Dendritic cell treated with granulocyte-macrophage colony-stimulating factor and Interleukin-4, amounts not matched to agents 40 ng/mL and 50 ng/mL, for 4 days (primary cell): ENCODE measurements at regions not wholly inside any gene's neighbourhood (a gene's known extent, or its start where the extent isn't known, plus 50 kb on each side); places are given as distances from the start of the nearest gene placed in this dataset.

Source experiments
- H3K27ac Mint-ChIP-seq: one replicate; pipeline ENCODE4 v1.8.0; 2022; ENCODE audit warnings: mild to moderate bottlenecking, mixed read lengths
- H3K27me3 Mint-ChIP-seq: one replicate; pipeline ENCODE4 v1.8.0; 2022; ENCODE audit warnings: mild to moderate bottlenecking, mixed read lengths
- H3K36me3 Mint-ChIP-seq: one replicate; pipeline ENCODE4 v1.8.0; 2022; ENCODE audit warnings: low read depth, mixed read lengths
- H3K4me1 Mint-ChIP-seq: one replicate; pipeline ENCODE4 v1.8.0; 2022; ENCODE audit warnings: low read depth, mixed read lengths
- H3K4me3 Mint-ChIP-seq: one replicate; pipeline ENCODE4 v1.8.0; 2022; ENCODE audit warnings: mild to moderate bottlenecking, moderate library complexity, mixed read lengths
- H3K9me3 Mint-ChIP-seq: one replicate; pipeline ENCODE4 v1.8.0; 2022; ENCODE audit warnings: mixed read lengths
- intact Hi-C: fragments of 100-400 bp; cut with micrococcal nuclease; formaldehyde crosslinking; loops from one replicate; pipeline ENCODE4 v1.15.0; 2022

DNA sequence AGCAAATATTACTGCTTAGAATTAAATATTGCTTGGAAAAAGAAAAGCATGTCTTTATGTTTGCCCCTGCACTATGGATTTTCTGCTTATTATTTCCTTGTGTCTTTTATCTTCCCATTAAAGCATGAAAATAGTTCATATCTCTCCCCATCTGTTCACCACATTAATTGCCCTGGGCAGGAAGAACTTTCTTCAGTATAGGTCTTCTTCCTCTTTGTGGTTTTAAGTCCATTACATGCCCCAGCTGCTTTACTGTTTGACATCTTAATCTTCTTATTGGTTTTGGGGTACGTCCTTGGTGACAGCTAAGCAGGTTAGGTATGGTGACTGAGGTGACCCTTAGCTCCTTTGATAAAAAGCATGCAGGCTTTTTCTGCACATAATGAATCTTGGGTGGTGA is 157.3 kb downstream of the AASDH start:
- H3K27me3 Mint-ChIP-seq, result no peaks in the 10 kb centered on the region
- intact Hi-C loops, result no loop called here
- H3K27ac Mint-ChIP-seq, result no peak overlapping the region
- H3K36me3 Mint-ChIP-seq, result no peaks in the 10 kb centered on the region
- H3K4me1 Mint-ChIP-seq, result no peaks in the 10 kb centered on the region
- no peak overlapping the region for H3K4me3 Mint-ChIP-seq
- peaks cover 16% of the 10 kb centered on the region for H3K9me3 Mint-ChIP-seq

DNA sequence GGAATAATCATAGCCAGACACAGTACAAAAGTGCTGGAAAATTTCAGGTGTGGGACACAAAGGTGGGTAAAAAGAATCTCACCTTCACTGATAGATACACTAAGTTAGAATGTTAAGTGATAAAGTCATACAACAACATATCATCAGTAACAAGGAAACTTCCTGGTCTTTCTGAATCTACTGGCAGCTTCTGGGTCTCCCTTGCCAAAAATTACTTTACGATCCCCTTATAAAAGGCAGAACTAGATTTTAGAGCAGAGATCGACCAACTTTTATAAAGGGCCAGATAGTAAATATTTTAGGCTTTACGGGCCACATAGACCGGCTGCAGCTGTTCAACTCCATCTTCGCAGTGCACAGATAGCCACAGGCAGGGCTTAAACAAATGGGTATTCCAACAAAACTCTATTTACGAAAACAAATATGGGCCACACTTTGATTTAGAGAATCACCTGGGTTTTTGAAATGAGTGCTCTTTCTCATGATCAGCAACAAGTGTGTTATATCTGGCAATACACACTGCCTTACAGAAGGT is 159.9 kb downstream of the AASDH start:
- no peaks in the 10 kb centered on the region for H3K27me3 Mint-ChIP-seq
- H3K4me3 Mint-ChIP-seq, result no peak overlapping the region
- intact Hi-C loops, result no loop called here
- no peaks in the 10 kb centered on the region for H3K4me1 Mint-ChIP-seq
- H3K36me3 Mint-ChIP-seq, result no peaks in the 10 kb centered on the region
- peaks cover 17% of the 10 kb centered on the region for H3K9me3 Mint-ChIP-seq
- no peak overlapping the region for H3K27ac Mint-ChIP-seq

DNA sequence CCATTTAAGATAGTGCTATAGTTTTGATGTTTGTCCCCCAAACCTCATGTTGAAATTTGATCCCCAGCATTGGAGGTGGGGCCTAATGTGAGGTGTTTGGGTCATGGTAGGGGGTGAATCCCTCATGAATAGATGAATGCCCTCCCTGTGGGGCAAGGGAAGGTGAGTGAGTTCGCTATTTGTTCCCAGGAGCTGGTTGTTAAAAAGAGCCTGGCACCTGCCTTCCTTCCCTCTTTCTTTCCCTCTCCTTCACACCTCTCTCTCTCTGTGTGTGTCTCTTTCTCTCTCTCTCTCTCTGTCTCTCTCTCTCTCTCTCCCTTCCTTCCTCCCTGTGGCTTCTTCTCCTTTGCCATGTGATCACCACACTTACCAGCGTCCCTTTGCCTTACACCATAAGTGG is 160.7 kb downstream of the AASDH start:
- Mint-ChIP-seq H3K27ac (no peak overlapping the region), H3K36me3 (no peaks in the 10 kb centered on the region), H3K9me3 (peaks cover 10% of the 10 kb centered on the region), H3K4me3 (no peak overlapping the region), H3K27me3 (no peaks in the 10 kb centered on the region), H3K4me1 (no peaks in the 10 kb centered on the region)
- intact Hi-C loops, result no loop called here

DNA sequence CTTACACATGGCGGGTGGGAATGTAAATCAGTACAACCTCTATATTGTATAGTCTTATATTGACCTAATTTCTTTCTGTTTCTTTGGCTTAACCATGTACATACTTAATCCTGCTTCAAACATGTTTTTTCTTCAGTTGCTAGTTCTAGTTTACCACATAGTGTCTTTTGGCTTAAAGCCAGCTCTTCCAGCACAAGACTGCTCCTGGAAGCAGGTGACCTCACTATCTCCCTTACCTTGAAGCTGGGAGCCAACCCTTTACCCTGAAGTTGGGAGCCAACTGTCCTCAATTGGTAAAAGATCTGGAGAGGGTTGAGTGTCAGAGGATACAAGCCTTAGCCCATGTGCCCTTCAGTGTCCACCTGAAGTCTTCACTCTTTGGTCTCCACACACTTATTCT is 162.7 kb downstream of the AASDH start:
- Mint-ChIP-seq H3K36me3 (no peaks in the 10 kb centered on the region), H3K4me3 (no peak overlapping the region), H3K4me1 (no peaks in the 10 kb centered on the region), H3K27ac (no peak overlapping the region), H3K27me3 (no peaks in the 10 kb centered on the region), H3K9me3 (peaks cover 10% of the 10 kb centered on the region)
- intact Hi-C loops, result no loop called here

DNA sequence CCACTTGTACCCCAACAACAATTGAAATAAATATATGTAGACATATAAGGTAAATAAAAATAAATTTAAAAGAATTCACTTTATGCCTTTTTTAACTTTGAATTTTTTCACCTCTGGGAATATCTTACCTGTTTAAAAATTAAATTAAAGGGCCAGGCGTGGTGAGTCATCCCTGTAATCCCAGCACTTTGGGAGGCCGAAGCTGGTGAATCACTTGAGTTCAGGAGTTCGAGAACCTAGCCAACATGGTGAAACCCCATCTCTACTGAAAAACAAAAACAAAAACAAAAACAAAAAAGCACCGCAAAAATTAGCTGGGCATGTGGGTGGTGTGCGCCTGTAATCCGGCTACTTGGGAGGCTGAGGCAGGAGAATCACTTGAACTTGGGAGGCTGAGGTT is 164.8 kb downstream of the AASDH start:
- Mint-ChIP-seq H3K4me3 (no peak overlapping the region), H3K27ac (no peak overlapping the region), H3K36me3 (no peaks in the 10 kb centered on the region), H3K4me1 (no peaks in the 10 kb centered on the region), H3K9me3 (peaks cover 10% of the 10 kb centered on the region), H3K27me3 (no peaks in the 10 kb centered on the region)
- intact Hi-C loops, result no loop called here

DNA sequence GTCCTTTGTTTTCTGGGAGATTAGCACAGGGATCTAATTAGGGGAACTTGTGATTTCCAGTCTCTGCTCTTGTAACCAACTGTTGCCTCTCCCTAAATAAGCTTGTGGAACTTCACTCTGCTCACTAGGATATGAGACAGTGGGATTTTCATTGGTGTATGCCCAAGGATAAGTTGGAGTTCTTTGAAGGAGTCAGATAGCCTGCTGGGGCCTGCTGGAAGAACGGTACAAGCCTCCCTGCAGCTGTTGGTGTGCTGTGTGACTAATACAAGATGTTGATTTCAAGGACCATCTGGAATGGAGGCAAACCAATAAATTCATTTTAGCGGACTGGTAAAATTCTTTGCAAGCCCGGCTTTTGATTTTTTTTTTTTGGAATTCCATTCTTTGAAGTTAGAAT is 167.0 kb downstream of the AASDH start:
- intact Hi-C loops, result no loop called here
- Mint-ChIP-seq H3K27me3 (no peaks in the 10 kb centered on the region), H3K27ac (no peak overlapping the region), H3K9me3 (peaks cover 4% of the 10 kb centered on the region), H3K36me3 (no peaks in the 10 kb centered on the region), H3K4me3 (no peak overlapping the region), H3K4me1 (no peaks in the 10 kb centered on the region)

DNA sequence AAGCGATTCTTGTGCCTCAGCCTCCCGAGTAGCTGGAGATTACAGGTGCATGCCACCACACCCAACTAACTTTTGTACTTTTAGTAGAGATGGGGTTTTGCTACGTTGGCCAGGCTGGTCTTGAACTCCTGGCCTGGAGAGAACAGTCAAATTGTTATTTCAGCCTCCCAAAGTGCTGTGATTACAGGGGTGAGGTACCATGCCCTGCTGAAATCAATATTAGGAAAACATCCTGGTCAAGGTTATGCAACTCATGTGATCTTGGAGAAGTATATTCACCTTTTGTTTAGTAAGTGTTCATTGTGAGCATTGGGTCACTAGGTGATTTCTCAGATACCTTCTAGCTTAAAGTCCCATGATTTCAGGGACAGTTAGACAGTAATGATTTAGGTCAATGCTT is 167.8 kb downstream of the AASDH start:
- intact Hi-C loops, result no loop called here
- Mint-ChIP-seq H3K27me3 (no peaks in the 10 kb centered on the region), H3K27ac (no peak overlapping the region), H3K4me3 (no peak overlapping the region), H3K4me1 (no peaks in the 10 kb centered on the region), H3K9me3 (no peaks in the 10 kb centered on the region), H3K36me3 (no peaks in the 10 kb centered on the region)

DNA sequence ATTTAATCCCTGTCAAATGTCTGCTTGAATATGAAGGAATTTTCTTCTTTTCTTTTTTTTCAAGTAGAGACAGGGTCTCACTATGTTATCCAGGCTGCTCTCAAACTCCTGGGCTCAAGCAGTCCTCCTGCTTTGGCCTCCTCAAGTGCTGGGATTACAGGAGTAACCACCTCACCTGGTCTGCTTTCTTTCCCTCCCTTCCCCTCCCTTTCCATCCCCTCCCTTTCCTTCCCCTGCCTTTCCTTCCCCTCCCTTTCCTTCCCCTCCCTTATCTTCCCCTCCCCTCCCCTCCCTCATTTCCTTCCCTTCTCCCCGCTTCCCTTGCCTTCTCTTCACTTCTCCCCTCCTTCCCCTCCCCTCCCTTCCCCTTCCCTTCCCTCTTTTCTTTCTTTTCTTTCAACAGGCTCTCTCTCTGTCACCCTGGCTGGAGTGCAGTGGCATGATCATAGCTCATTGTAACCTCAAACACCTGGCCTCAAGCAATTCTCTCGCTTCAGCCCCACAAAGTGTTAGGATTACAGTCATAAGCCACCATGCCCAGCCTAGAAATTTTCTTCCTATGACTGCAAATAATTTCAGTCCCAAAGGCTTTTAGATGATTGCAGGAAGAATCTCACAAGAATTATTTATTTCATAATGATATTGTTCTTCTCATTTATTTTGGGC is 168.9 kb downstream of the AASDH start:
- Mint-ChIP-seq H3K27ac (no peak overlapping the region), H3K4me3 (no peak overlapping the region), H3K4me1 (no peaks in the 10 kb centered on the region), H3K27me3 (no peaks in the 10 kb centered on the region), H3K36me3 (no peaks in the 10 kb centered on the region), H3K9me3 (no peaks in the 10 kb centered on the region)
- intact Hi-C loops, result no loop called here

DNA sequence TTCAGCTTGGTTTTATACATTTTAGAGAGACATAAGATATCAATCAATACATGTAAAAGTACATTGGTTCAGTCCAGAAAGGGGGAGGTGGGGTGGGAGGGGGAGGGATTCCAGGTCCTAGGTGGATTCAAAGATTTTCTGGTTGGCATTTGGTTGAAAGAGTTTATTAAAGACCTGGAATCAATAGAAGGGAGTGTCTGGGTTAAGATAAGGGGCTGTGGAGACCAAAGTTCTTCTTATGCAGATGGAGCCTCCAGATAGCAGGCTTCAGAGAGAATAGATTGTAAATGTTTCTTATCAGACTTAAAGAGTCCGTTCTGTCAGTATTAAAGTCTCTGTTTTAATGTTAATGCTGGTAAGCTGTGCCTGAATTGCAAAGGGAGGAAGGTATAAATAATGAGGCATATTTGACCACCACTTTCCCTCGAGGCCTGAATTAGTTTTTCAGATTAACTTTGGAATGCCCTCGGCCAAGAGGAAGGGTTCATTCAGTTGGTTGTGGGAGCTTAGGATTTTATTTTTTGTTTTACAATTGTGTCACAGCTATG is 169.9 kb downstream of the AASDH start:
- Mint-ChIP-seq H3K36me3 (no peaks in the 10 kb centered on the region), H3K27me3 (no peaks in the 10 kb centered on the region), H3K27ac (no peak overlapping the region), H3K4me1 (no peaks in the 10 kb centered on the region), H3K4me3 (no peak overlapping the region), H3K9me3 (no peaks in the 10 kb centered on the region)
- intact Hi-C loops, result no loop called here

DNA sequence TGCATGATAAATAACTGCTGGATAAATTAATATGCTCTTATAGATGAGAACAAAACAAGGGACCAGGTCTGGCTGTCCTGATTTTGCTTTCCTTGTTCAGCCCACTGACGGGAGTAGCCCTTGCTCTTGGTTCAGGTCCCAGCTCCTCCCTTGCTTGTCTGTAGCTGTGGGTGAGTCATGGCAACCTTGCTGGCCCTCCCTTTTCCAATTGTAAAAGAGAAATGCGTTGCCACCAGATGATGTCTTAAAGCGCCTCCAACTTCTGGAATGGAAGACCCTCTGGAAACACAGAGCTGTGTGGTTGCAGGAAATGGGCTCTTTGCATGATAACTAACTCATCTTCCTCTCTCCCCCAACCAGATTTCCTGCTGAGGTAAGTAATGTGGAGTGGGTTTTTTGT is 171.4 kb downstream of the AASDH start:
- intact Hi-C loops, result no loop called here
- no peak overlapping the region for H3K27ac Mint-ChIP-seq
- no peak overlapping the region for H3K4me3 Mint-ChIP-seq
- H3K27me3 Mint-ChIP-seq, result no peaks in the 10 kb centered on the region
- H3K4me1 Mint-ChIP-seq, result no peaks in the 10 kb centered on the region
- no peaks in the 10 kb centered on the region for H3K36me3 Mint-ChIP-seq
- peaks cover 11% of the 10 kb centered on the region for H3K9me3 Mint-ChIP-seq

DNA sequence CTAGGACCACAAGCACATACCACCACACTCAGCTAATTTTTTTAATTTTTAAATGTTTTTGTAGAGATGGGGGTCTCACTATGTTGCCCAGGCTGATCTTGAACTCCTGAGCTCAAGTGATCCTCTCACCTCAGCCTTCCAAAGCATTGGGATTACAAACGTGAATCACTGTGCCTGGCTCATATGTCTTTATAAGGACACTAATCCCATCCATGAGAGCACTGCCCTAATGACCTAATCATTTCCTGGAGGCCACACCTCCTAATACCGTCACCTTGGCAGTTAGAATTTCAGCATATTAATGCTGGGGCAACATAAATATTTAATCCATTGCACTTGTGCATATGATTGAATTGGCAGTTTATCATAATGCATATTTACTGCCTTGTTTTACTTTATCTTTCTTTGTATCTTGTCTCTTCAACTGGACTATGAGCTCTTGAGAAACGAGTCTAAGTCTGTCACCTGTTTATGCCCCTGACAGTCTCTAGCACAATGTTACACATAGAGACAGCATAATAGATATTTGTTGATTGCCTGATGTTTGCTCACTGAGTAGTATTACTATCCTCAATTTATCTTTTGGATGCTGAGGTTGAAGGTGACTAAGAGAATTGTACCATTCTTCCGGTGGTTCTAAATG is 172.0 kb downstream of the AASDH start:
- Mint-ChIP-seq H3K4me1 (no peaks in the 10 kb centered on the region), H3K27me3 (no peaks in the 10 kb centered on the region), H3K27ac (no peak overlapping the region), H3K4me3 (no peak overlapping the region), H3K36me3 (no peaks in the 10 kb centered on the region), H3K9me3 (peaks cover 12% of the 10 kb centered on the region)
- intact Hi-C loops, result no loop called here

DNA sequence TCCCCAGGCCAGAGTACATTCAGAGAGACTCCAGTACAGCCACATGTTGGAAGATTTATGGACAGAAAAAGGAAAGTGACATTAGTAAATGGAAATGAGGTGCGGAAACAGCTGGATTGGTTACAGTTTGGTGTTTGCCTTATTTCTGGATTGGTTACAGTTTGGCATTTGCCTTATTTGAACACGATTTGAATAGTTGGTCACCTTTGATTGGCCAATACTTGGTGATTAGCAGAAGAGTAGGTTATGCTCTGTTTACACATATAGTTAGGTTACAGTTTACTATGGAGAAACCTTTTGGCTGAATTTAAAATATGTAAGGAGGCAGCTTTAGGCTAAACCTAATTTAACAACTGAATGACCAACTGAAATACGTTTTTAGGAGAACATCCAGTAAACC is 173.7 kb downstream of the AASDH start:
- Mint-ChIP-seq H3K27me3 (no peaks in the 10 kb centered on the region), H3K27ac (no peak overlapping the region), H3K36me3 (no peaks in the 10 kb centered on the region), H3K4me3 (no peak overlapping the region), H3K9me3 (peaks cover 12% of the 10 kb centered on the region), H3K4me1 (no peaks in the 10 kb centered on the region)
- intact Hi-C loops, result no loop called here

DNA sequence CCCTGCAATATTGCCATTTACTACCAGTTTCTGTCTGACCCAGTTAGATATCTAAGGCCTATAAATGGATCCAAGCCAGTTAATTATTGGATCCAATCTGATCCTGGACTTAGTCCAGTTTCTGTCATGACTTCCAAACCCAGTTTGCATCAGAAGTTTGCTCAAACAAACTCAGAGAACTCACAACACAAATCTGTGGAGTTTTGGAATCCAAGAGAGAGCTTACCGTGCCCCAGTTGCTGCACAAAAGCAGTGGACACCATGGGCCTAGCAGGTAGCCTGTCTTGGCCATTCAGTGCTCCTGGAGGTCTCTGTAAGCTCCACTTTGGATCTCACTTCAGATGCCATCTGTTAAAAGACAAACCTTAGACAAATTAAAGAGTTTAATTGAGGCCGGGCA is 174.5 kb downstream of the AASDH start:
- H3K27ac Mint-ChIP-seq, result no peak overlapping the region
- no peaks in the 10 kb centered on the region for H3K36me3 Mint-ChIP-seq
- H3K27me3 Mint-ChIP-seq, result no peaks in the 10 kb centered on the region
- no peaks in the 10 kb centered on the region for H3K4me1 Mint-ChIP-seq
- H3K9me3 Mint-ChIP-seq, result peaks cover 12% of the 10 kb centered on the region
- intact Hi-C loops, result no loop called here
- H3K4me3 Mint-ChIP-seq, result no peak overlapping the region

DNA sequence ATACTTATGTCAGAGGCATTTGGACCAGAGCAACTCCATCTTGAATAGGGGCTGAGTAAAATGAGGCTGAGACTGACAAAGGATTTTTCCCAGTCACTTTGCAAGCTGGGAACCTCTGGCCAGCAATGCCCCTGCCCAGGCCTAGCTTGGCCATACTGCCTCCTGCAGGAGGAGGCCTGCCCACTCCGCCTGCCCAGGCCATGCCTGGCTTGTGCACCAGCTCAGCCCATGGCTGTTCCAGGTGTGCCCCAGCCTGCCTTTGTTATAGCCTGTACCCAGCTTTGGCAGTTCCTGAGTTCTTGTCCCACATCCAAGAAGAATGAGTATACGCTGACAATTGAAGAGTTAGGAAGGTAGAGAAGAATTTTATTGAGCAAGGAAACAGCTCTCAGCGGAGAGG is 176.1 kb downstream of the AASDH start:
- Mint-ChIP-seq H3K27me3 (no peaks in the 10 kb centered on the region), H3K27ac (no peak overlapping the region), H3K4me1 (no peaks in the 10 kb centered on the region), H3K36me3 (no peaks in the 10 kb centered on the region), H3K9me3 (peaks cover 12% of the 10 kb centered on the region), H3K4me3 (no peak overlapping the region)
- intact Hi-C loops, result no loop called here

DNA sequence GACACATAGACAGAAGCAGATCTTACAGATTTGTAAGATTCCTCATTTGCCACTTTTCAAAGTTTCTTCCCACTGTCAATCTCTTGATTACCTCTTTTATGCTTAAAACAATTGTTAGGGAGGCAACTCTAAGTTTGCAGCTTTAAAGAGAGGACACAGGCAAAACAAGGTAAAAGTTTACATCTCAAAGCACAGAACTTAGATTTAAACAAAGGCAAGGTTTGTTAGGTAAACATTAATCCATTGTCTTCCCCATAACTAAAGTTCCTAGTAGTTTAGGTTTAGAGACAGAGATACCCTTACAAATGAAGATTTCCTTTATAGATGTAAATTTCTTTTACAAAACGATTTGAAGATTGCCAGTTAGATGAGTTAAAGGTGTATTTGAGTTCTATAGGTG is 176.9 kb downstream of the AASDH start:
- no peak overlapping the region for H3K4me3 Mint-ChIP-seq
- H3K4me1 Mint-ChIP-seq, result no peaks in the 10 kb centered on the region
- no peaks in the 10 kb centered on the region for H3K27me3 Mint-ChIP-seq
- no peaks in the 10 kb centered on the region for H3K36me3 Mint-ChIP-seq
- no peak overlapping the region for H3K27ac Mint-ChIP-seq
- peaks cover 12% of the 10 kb centered on the region for H3K9me3 Mint-ChIP-seq
- intact Hi-C loops, result no loop called here
